OCI-LY7 (cell line): ENCODE measurements at regions not wholly inside any gene's neighbourhood (a gene's known extent, or its start where the extent isn't known, plus 50 kb on each side); places are given as distances from the start of the nearest gene placed in this dataset.

Experiments used
- EZH2phosphoT487 ChIP-seq: fragments of 200-600 bp; sonication (generic); IDR thresholded peaks from 2 replicates; pipeline ENCODE4 v1.6.1; 2018; ENCODE audit warnings: low read depth, borderline replicate concordance, mild to moderate bottlenecking, mixed run types, antibody characterized with exemption, low read length, moderate library complexity, mixed read lengths
- TF ChIP-seq, protein P1 (sequence below): fragments of 200-600 bp; sonication (generic); conservative IDR thresholded peaks from 2 replicates; pipeline ENCODE4 v1.5.1; 2014; ENCODE audit warnings: mild to moderate bottlenecking, antibody characterized with exemption, low read length, moderate library complexity, mixed read lengths

DNA sequence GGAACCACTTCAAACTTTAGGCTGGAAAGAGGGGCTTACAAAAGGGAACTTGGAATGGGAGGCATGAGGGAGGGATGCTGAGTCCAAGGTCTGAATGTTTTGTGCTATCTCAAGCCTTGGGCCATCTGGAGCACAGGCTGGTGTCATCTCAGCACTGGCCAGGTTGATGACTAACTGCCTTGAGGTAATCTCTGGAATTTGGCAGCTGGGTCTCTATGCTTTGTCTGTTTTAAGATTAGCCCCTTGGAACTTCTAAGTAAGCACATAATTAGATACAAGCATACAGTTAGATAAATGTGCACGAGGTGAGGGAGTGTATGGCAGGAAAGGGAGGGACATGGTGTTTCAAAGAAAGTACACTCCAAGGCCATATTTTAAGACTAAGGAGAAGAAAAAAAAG lies 252.4 kb upstream of the CCDC54 start:
- TF ChIP-seq, protein P1, sequence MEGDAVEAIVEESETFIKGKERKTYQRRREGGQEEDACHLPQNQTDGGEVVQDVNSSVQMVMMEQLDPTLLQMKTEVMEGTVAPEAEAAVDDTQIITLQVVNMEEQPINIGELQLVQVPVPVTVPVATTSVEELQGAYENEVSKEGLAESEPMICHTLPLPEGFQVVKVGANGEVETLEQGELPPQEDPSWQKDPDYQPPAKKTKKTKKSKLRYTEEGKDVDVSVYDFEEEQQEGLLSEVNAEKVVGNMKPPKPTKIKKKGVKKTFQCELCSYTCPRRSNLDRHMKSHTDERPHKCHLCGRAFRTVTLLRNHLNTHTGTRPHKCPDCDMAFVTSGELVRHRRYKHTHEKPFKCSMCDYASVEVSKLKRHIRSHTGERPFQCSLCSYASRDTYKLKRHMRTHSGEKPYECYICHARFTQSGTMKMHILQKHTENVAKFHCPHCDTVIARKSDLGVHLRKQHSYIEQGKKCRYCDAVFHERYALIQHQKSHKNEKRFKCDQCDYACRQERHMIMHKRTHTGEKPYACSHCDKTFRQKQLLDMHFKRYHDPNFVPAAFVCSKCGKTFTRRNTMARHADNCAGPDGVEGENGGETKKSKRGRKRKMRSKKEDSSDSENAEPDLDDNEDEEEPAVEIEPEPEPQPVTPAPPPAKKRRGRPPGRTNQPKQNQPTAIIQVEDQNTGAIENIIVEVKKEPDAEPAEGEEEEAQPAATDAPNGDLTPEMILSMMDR = no peak
- no peak for TF ChIP-seq EZH2phosphoT487
